ENCODE measurements at regions not wholly inside any gene's neighbourhood (a gene's known extent, or its start where the extent isn't known, plus 50 kb on each side); places are given as distances from the start of the nearest gene placed in this dataset.

- TF ChIP-seq ZNF318 (CRISPR knock-in tag; IDR thresholded peaks at IDR 0.05) (no peak), ZNF766 (CRISPR knock-in tag; IDR thresholded peaks at IDR 0.05; ENCODE audit: borderline replicate concordance) (no peak), ZNF616 (CRISPR knock-in tag; IDR thresholded peaks at IDR 0.05; ENCODE audit: low read depth) (no peak), ZFP91 (CRISPR knock-in tag; IDR thresholded peaks at IDR 0.05; ENCODE audit: borderline replicate concordance) (no peak), ZNF605 (CRISPR knock-in tag; IDR thresholded peaks at IDR 0.05) (no peak), RERE (CRISPR knock-in tag; IDR thresholded peaks at IDR 0.05; ENCODE audit: low read depth) (no peak), KLF11 (CRISPR knock-in tag; IDR thresholded peaks at IDR 0.05) (no peak), NPAS2 (CRISPR knock-in tag; IDR thresholded peaks at IDR 0.05; ENCODE audit: borderline replicate concordance) (no peak), SOX6 (IDR thresholded peaks at IDR 0.05) (no peak), SOX6 (CRISPR knock-in tag; IDR thresholded peaks at IDR 0.05) (peak; percentile 40; the same call in 1 of the 2 replicates), ZC3H13 (CRISPR knock-in tag; IDR thresholded peaks at IDR 0.05) (no peak), TBX3 (IDR thresholded peaks at IDR 0.05; ENCODE audit: borderline replicate concordance) (no peak), U2AF2 (IDR thresholded peaks at IDR 0.05; ENCODE audit: low read depth, low read length) (no peak), ZBTB7B (CRISPR knock-in tag; IDR thresholded peaks at IDR 0.05) (0 out of 2 replicates have a peak, but pooled peaks have one; percentile 22), ZNF101 (CRISPR knock-in tag; IDR thresholded peaks at IDR 0.05; ENCODE audit: borderline replicate concordance, low read depth) (no peak), HNRNPL (IDR thresholded peaks at IDR 0.05; ENCODE audit: low read depth, low read length) (no peak)
Measured at GRCh38 chr5:143569213-143569701, 165.8 kb upstream of the NR3C1 start (continued).

Measured in HepG2 (cell line).